ENCODE measurements at regions not wholly inside any gene's neighbourhood (a gene's known extent, or its start where the extent isn't known, plus 50 kb on each side); places are given as distances from the start of the nearest gene placed in this dataset.

DNA sequence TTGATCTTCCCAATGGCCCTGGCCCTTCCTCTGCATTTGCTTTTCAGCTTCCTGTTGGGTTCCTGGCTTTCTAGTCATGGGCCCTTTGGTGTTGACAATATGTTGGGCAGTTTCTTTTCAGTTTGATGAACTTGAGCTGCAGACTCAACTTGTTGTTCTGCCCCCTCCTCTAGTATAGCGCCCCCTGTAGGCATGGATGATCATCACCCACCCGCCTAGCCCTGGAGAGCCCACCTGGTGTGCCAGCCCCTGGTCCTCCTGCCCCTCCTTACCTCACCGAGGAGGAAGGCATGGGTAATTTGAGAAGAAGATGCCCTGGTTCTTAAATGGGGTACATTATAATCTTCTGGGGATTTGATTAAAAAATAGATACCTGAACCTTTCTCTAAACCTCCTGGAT, 271.2 kb downstream of the SNX10 start:
- Histone ChIP-seq H3K27ac (ENCODE audit: extremely low read depth, low read depth, low read length) (no peak overlapping the region), H3K9me3 (replicated peaks; ENCODE audit: control insufficient read depth, insufficient read depth, low read depth, low read length) (no peaks in the 10 kb centered on the region), H2AFZ (ENCODE audit: low read depth, low read length) (no peak overlapping the region), H3K36me3 (ENCODE audit: control insufficient read depth, insufficient read depth, low read length) (no peaks in the 10 kb centered on the region), H3K4me2 (ENCODE audit: insufficient read depth, low read length) (no peak overlapping the region), H3K9ac (ENCODE audit: insufficient read depth in 1 of 2, low read depth in 2 of 2, low read length in 2 of 2) (no peak overlapping the region), H4K20me1 (replicated peaks; ENCODE audit: control insufficient read depth, insufficient read depth, low read length) (no peaks in the 10 kb centered on the region), H3K79me2 (ENCODE audit: control insufficient read depth, insufficient read depth, low read length) (no peaks in the 10 kb centered on the region), H3K4me3 (no peak overlapping the region), H3K27me3 (ENCODE audit: control insufficient read depth in 2 of 2, insufficient read depth in 2 of 2, low read length in 2 of 2) (peaks cover 0 to 10% of the 10 kb centered on the region in 2 experiments; a peak in 1 of 5 replicates), H3K9me1 (ENCODE audit: control insufficient read depth, insufficient read depth, low read length) (no peaks in the 10 kb centered on the region), H3K4me1 (replicated peaks in 1 of 2; ENCODE audit: control insufficient read depth in 2 of 2, insufficient read depth in 2 of 2, low read length in 2 of 2) (no peaks in the 10 kb centered on the region)
- no TSS peak for BruUV-seq (replicated peaks)
- TF ChIP-seq KAT8 (IDR thresholded peaks at IDR 0.05; ENCODE audit: low read depth) (no peak), CTCF (IDR thresholded peaks at IDR 0.05 in 2 of 3, conservative IDR thresholded peaks at IDR 0.05 in 1 of 3; ENCODE audit: insufficient read depth in 2 of 3, low read depth in 1 of 3, low read length in 3 of 3) (peak in 1 of 3 experiments; percentile 43; a peak in 2 of 6 replicates), CTCFL (IDR thresholded peaks at IDR 0.05; ENCODE audit: borderline replicate concordance, insufficient read depth, low read depth, low read length, poor library complexity, severe bottlenecking) (peak; percentile 14)
- ATAC-seq: no peak
- peak in 1 of 4 experiments; percentile 5 for DNase-seq (ENCODE audit: extremely low read depth in 1 of 4, low spot score in 3 of 4)
- intact Hi-C loops (cut with micrococcal nuclease) (no loop called here), in situ Hi-C loops (cut with MboI) (no loop called here)
- ChIA-PET CTCF (ENCODE audit: low intra/inter-chr PET ratio) (no interaction called here), POLR2A (interaction anchor here (0.6 kb wide), 1 partner anchor 29 kb away, joined by 4 read pairs; no protein-coding TSS in a partner anchor)
- WGBS (ENCODE audit: insufficient coverage, low coverage, missing lambda C conversion rate): 5% methylated on average over 3 of the region's 3 CpGs
- FAIRE-seq: no peak

Measured in K562 (cell line).